ENCODE measurements at regions not wholly inside any gene's neighbourhood (a gene's known extent, or its start where the extent isn't known, plus 50 kb on each side); places are given as distances from the start of the nearest gene placed in this dataset.

DNA sequence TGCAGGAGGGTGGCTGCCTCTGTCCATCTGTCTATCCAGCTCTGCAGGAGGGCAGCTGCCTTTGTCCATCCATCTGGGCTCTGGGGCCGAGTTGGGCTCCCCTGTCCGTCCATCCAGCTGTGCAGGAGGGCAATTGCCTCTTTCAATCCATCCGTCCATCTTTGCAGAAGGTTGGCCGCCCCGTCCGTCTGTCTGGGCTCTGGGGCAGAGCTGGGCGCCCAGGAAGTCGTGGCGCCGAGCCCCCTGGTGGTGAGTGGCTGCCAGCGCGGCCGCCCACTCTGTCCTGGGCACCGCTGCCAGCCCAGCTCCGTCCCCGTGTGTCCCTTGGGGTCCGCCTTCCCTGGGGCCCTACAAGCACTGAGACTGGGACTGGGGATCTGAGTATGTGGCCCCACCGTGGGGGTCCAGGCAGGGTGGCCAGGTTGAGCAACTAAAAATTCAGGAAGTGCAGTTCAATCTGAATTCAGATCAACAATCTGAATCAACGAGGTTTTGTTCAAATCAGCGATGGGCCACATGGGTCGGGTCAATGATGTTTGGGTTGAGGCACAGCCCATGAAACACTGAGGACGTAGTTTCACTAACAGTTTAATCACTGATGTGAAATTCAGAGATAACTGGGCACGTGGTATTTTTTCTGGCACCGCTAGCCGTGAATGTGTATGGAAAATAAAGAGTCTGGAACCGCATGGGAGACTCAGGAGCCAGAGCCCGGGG lies 99.1 kb upstream of the ACTRT2 start:
- Histone ChIP-seq H3K9me3 (ENCODE audit: low read length) (no peaks in the 10 kb centered on the region), H3K4me3 (ENCODE audit: low read depth, low read length, poor library complexity, severe bottlenecking) (no peak overlapping the region), H3K27me3 (ENCODE audit: insufficient read depth, low read length) (no peaks in the 10 kb centered on the region), H3F3A (ENCODE audit: insufficient read depth, low read length) (no peaks in the 10 kb centered on the region), H3K9me2 (ENCODE audit: low read depth, low read length) (no peaks in the 10 kb centered on the region), H3K4me1 (ENCODE audit: insufficient read depth, low read length, severe bottlenecking) (no peaks in the 10 kb centered on the region), H4K20me1 (ENCODE audit: insufficient read depth, low read length) (no peaks in the 10 kb centered on the region), H3K36me3 (ENCODE audit: insufficient read depth, low read length) (no peaks in the 10 kb centered on the region), H3K9ac (ENCODE audit: low read length) (no peak overlapping the region), H2AFZ (ENCODE audit: low read length) (no peak overlapping the region), H3K27ac (ENCODE audit: low read depth, low read length, poor library complexity, severe bottlenecking) (no peak overlapping the region), H3K79me2 (ENCODE audit: insufficient read depth, low read length) (no peaks in the 10 kb centered on the region), H3K4me2 (ENCODE audit: low read length) (no peak overlapping the region)
- TF ChIP-seq, protein P1, sequence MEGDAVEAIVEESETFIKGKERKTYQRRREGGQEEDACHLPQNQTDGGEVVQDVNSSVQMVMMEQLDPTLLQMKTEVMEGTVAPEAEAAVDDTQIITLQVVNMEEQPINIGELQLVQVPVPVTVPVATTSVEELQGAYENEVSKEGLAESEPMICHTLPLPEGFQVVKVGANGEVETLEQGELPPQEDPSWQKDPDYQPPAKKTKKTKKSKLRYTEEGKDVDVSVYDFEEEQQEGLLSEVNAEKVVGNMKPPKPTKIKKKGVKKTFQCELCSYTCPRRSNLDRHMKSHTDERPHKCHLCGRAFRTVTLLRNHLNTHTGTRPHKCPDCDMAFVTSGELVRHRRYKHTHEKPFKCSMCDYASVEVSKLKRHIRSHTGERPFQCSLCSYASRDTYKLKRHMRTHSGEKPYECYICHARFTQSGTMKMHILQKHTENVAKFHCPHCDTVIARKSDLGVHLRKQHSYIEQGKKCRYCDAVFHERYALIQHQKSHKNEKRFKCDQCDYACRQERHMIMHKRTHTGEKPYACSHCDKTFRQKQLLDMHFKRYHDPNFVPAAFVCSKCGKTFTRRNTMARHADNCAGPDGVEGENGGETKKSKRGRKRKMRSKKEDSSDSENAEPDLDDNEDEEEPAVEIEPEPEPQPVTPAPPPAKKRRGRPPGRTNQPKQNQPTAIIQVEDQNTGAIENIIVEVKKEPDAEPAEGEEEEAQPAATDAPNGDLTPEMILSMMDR (IDR thresholded peaks at IDR 0.05; ENCODE audit: low read length), result peak; percentile 64
- TF ChIP-seq EZH2 (IDR thresholded peaks at IDR 0.05; ENCODE audit: borderline replicate concordance, low read length), result no peak

DNA sequence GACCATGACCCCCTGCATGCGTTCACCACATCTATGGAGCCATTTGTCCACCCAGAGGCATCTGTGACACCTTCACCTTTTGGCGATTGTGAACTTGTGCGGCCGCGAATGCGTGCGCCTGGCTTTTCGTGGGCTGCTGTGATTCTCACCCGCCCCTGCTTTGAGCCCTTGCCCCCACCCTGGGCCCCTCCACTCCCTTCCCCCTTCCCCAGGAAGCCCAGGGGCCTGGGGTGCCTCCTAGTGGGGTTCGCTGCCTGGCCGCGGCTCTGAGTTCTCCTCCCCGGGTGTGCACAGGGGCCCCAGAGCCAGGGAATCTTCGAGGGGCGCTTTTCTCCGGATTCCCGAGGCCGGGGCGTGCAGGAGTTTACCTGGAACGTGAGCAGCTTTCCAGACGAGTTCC lies 97.9 kb upstream of the ACTRT2 start:
- Histone ChIP-seq H2AFZ (ENCODE audit: low read length) (no peak overlapping the region), H3K4me1 (ENCODE audit: insufficient read depth, low read length, severe bottlenecking) (no peaks in the 10 kb centered on the region), H3K27ac (ENCODE audit: low read depth, low read length, poor library complexity, severe bottlenecking) (no peak overlapping the region), H3K36me3 (ENCODE audit: insufficient read depth, low read length) (no peaks in the 10 kb centered on the region), H3K79me2 (ENCODE audit: insufficient read depth, low read length) (no peaks in the 10 kb centered on the region), H3F3A (ENCODE audit: insufficient read depth, low read length) (no peaks in the 10 kb centered on the region), H3K9me3 (ENCODE audit: low read length) (no peaks in the 10 kb centered on the region), H3K27me3 (ENCODE audit: insufficient read depth, low read length) (no peaks in the 10 kb centered on the region), H3K9ac (ENCODE audit: low read length) (no peak overlapping the region), H3K4me2 (ENCODE audit: low read length) (no peak overlapping the region), H3K9me2 (ENCODE audit: low read depth, low read length) (no peaks in the 10 kb centered on the region), H3K4me3 (ENCODE audit: low read depth, low read length, poor library complexity, severe bottlenecking) (no peak overlapping the region), H4K20me1 (ENCODE audit: insufficient read depth, low read length) (no peaks in the 10 kb centered on the region)
- TF ChIP-seq, protein P1 (IDR thresholded peaks at IDR 0.05; ENCODE audit: low read length), result no peak
- no peak for TF ChIP-seq EZH2 (IDR thresholded peaks at IDR 0.05; ENCODE audit: borderline replicate concordance, low read length)

- no peaks in the 10 kb centered on the region for H3K27me3 ChIP-seq (ENCODE audit: insufficient read depth, low read length)
- no peak overlapping the region for H3K4me3 ChIP-seq (ENCODE audit: low read depth, low read length, poor library complexity, severe bottlenecking)
- no peaks in the 10 kb centered on the region for H3K36me3 ChIP-seq (ENCODE audit: insufficient read depth, low read length)
- H2AFZ ChIP-seq (ENCODE audit: low read length), result no peak overlapping the region
- no peaks in the 10 kb centered on the region for H3K9me3 ChIP-seq (ENCODE audit: low read length)
- no peak overlapping the region for H3K4me2 ChIP-seq (ENCODE audit: low read length)
- H3K9ac ChIP-seq (ENCODE audit: low read length), result no peak overlapping the region
- H3K9me2 ChIP-seq (ENCODE audit: low read depth, low read length), result no peaks in the 10 kb centered on the region
- H3K27ac ChIP-seq (ENCODE audit: low read depth, low read length, poor library complexity, severe bottlenecking), result no peak overlapping the region
- H3F3A ChIP-seq (ENCODE audit: insufficient read depth, low read length), result no peaks in the 10 kb centered on the region
- no peaks in the 10 kb centered on the region for H3K79me2 ChIP-seq (ENCODE audit: insufficient read depth, low read length)
- no peak for TF ChIP-seq EZH2 (IDR thresholded peaks at IDR 0.05; ENCODE audit: borderline replicate concordance, low read length)
- TF ChIP-seq, protein P1 (IDR thresholded peaks at IDR 0.05; ENCODE audit: low read length), result no peak
- H3K4me1 ChIP-seq (ENCODE audit: insufficient read depth, low read length, severe bottlenecking), result no peaks in the 10 kb centered on the region
- H4K20me1 ChIP-seq (ENCODE audit: insufficient read depth, low read length), result no peaks in the 10 kb centered on the region
These were observed 96.0 kb upstream of the ACTRT2 start for GRCh38 chr1:2925291-2925690.

Measured in OCI-LY1 (cell line).